GM21381 (cell line): ENCODE measurements at regions not wholly inside any gene's neighbourhood (a gene's known extent, or its start where the extent isn't known, plus 50 kb on each side); places are given as distances from the start of the nearest gene placed in this dataset.

Experiments
- ATAC-seq: cut with Tn5 transposase; IDR thresholded peaks from one replicate; pipeline ENCODE4 v1.9.1; 2021; ENCODE audit warnings: mild to moderate bottlenecking, moderate library complexity; ENCODE audit not compliant: unreplicated experiment

- no peak for ATAC-seq
Measured at GRCh38 chr6:6835223-6835503, 246.6 kb downstream of the LY86 start.

DNA sequence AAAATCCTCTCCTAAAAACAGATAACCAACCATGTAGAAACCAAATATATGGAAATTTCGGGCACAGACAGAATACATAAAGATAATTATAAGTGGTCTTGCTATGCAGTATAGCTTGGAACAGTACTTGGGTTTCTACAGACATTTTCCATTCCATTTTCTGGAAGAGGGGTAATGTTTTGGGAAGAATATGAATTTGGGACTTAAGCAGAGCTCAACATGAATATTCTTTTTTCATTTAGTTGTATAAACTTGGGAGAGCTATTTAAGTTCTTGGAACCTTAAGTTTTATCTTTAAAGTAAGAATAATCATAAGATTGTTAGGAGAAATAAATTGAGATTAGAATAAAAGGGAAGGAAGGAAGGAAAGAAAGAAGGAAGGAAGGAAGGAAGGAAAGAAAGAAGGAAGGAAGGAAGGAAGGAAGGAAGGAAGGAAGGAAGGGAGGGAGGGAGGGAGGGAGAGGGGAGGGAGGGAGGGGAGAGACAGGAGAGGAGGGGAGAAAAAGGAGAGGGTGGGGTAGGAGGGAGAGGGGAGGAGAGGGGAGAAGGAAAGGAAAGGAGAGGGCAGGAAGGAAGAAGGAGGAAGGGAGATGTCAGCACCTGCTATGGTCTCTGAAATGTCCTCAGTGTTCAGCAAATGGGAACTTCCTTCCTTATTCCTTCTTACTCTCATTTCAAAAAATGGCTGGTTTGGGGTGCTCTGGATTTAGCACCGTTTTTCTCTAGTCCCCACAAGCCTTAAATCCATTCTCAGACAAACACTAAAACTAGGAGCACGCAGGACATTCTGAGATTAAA is 248.3 kb downstream of the LY86 start:
- no peak for ATAC-seq

GRCh38 chr6:6837541-6838080 is 249.1 kb downstream of the LY86 start:
- ATAC-seq = no peak

GRCh38 chr6:6840831-6841291 is 252.3 kb downstream of the LY86 start:
- peak; percentile 84 for ATAC-seq

DNA sequence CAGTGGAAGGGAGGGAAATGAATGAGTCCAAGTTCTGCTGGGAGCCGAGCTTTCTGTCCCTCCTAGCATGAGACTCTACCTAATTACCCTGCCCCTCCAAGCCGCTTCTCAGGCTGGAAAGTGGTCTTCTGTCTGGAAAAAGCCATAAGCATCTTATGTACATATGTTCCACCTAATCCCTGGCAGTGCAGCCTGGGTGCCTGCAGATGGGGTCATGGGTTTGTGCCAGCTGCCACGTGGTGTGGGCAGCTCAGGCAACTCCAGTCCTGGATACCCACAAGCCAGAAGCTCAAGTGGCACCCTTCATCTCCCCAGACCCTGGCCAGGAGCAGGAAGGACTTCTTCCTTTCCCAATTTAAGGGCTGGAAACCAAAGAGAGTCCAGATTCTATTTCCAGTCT is 253.1 kb downstream of the LY86 start:
- ATAC-seq = no peak

DNA sequence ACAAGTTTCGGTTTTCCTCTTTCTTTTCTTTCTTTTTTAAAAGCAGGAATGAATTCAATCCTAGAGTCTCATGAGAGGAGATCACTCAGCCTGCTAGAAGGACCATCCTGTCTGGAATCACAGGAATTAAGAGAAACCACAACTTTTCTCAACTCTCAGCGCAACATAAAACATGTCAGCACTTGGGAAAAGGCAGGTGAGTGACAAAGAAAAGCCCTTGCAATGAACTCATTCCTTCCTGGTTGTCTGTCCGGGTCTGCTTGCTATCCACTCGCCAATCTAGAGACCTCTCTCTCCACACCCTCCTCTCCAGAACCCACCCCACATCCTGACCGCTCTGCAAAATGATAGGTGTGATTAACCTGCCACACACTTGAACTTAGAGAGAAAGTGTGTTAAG is 253.8 kb downstream of the LY86 start:
- no peak for ATAC-seq

DNA sequence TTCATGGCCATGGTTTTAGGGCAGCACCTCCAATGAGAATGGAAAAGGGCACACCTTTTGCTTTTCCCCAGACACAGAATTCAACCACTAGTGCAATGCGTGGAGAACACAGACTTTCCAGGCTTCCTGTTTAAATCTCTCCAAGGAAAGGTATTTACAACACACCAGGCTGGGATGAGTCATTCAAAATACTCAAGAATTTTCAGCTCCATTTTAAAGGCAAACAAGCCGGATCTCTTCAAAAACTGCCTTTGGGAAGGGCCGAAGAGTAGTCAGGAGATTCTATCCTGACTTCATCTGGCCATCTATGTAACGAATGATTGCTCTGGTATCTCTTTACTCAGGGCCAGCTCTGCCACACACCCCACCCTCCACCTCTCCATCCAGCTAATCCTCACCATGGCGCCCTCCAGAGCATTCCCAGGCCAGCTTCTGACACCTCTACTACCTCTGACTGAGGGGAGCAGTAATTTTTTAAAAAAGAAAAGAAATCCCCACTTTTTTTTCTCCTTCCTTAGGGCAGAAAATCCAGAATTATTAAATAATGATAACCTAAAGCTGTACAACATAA is 254.6 kb downstream of the LY86 start:
- no peak for ATAC-seq

DNA sequence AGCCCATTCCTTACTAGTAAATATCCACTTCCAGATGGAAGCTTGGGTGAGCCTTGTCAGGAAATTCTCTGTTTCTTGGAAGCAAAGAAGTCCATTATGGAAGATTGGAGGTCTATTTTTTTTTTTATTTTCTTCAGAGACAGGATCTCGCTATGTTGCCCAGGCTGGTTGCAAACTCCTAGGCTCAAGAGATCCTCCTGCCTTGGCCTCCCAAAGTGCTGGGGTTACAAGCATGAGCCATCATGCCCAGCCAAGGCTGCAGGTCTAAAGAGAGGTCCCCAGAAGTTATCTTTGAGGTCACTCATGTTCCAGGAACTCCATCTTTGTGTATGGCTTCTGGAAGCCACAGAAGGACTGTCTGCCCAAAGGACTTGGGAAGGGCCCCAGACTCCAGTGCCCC is 255.3 kb downstream of the LY86 start:
- ATAC-seq = no peak

DNA sequence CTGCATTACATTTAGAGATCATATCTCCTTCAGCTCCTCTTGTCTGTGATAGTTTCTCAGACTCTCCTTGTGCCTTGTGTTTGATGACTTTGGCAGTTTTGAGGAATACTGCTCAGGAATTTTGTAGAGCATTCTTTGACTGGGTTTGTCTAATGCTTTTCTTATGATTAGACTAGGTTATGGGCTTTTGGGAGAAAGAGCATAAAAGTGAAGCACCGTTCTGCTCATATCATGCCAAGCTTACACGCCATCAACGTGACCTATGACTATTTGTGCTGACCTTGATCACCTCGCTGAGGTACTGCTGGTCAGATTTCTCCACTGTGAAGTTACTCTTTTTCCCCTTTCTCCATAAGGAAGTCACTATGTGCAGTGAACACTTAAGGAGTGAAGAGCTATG is 256.0 kb downstream of the LY86 start:
- no peak for ATAC-seq

- no peak for ATAC-seq
Measured at GRCh38 chr6:6845603-6846002, 257.1 kb downstream of the LY86 start.

GRCh38 chr6:6847591-6847990 is 259.1 kb downstream of the LY86 start:
- no peak for ATAC-seq

GRCh38 chr6:6851059-6851948 is 256.5 kb upstream of the RREB1 start:
- no peak for ATAC-seq

- no peak for ATAC-seq
Measured at GRCh38 chr6:6851949-6852261, 255.9 kb upstream of the RREB1 start.

GRCh38 chr6:6856538-6857523 is 250.9 kb upstream of the RREB1 start:
- peak; percentile 73 for ATAC-seq

DNA sequence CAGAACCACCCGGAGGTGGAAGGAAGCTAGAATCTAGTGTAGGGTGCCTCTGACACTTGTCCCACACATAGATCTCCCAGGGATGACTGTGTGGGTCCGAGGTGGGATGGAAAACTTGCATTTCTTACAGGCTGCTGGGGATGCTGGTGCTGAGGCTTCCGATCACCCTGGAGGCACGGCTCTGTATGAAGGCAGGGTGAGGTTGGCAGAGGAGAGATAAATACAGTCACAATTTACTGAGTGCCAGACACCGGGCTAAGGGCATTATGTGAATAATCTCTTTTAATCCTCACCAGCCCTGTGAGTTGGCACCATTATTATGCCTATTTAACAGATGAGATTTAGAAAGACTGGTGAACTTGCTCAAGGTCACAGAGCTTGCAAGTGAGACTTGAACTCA is 250.2 kb upstream of the RREB1 start:
- no peak for ATAC-seq

GRCh38 chr6:6858533-6858982 is 249.2 kb upstream of the RREB1 start:
- no peak for ATAC-seq

DNA sequence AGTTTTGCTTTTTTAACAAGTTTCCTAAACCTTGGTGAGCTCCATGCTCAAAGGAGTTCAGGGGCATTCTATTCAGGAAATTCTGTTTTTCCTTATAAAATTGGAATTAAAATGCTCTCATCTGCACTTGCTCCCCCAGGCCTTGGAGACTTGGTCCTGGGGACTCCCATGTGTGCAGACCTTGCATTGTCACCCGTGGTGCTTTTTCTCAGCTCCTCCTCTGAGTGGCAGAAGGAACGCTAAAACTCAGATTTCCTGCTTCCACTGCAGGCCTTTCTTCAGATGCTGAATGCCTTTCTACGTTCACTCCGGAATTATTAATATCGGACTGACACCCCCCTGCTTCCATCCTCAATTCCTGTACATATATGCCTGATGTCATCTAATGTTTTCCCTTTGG is 248.7 kb upstream of the RREB1 start:
- ATAC-seq = no peak

- ATAC-seq = no peak
Measured at GRCh38 chr6:6859722-6860121, 248.0 kb upstream of the RREB1 start.

DNA sequence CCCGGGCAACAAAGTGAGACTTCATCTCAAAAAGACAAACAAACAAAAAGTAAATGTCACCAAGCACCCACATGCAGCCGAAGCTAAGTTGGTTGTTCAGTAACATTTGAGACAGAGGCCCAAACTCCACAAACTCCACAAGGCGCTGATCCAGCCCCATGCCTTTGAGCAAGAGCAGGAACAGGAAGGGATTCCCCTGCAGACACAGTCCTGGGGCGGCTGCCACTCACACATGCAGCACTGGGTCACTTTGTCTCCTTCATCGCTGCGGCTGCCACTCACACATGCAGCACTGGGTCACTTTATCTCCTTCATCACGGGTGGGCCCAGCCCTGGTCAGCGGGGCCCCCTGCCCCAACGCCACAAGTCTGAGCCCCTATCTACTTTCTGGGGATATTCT is 246.9 kb upstream of the RREB1 start:
- ATAC-seq = no peak

DNA sequence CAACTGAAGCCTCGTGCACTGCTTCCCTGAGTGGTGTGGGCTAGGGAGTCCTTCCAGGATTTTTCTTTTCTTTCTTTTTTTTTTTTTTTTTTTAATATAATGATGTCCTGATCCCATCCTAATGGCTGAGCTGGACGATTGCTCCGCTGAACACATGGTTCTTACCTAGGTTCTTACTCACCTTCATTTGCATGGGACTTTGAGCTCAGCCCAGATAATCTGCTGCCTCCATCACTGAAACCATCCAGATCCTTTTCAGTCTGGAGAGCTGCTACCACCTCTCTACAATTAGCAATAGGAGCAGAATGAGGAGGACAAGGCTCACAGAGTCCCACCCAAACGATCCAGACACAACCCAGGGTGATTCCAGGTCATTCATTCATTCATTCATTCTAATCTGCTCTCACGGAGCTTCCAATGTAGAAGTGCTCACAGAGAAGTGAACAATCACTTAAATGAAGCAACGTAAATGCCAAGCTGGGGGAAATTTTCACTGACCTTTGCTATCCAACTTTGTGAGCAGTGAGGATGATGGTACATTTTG is 246.3 kb upstream of the RREB1 start:
- no peak for ATAC-seq
